PC-9 (cell line): ENCODE measurements at regions not wholly inside any gene's neighbourhood (a gene's known extent, or its start where the extent isn't known, plus 50 kb on each side); places are given as distances from the start of the nearest gene placed in this dataset.

Experiments used
- BruUV-seq: library from RNA; stranded (reverse); fragments of 400-500 nt; replicated peaks from 2 replicates; lab custom pipeline; 2021; lab: Mats Ljungman, UMichigan
- CTCF ChIA-PET: fragments of 300-600 bp; sonication (Branson Sonifier 250); formaldehyde crosslinking; loops from one replicate; lab custom pipeline; 2022; ENCODE audit warnings: antibody characterized with exemption; lab: Charles Lee
- POLR2A ChIA-PET: fragments of 300-600 bp; sonication (Branson Sonifier 250); formaldehyde crosslinking; loops from one replicate; lab custom pipeline; 2022; ENCODE audit warnings: antibody characterized with exemption; ENCODE audit not compliant: unreplicated experiment; lab: Charles Lee
- DNase-seq, 2 experiments: peaks; one replicate each; pipeline versions ENCODE4 v3.0.0 to v3.0.0-alpha.2; 2015 to 2022; ENCODE audit warnings: mixed read lengths in 1 of 2
- H2AFZ ChIP-seq: fragments of 200-600 bp; sonication (generic); 2 replicates; pipeline ENCODE4 v1.8.1; 2017; ENCODE audit warnings: antibody characterized with exemption
- H3F3A ChIP-seq: fragments of 200-600 bp; sonication (generic); 2 replicates; pipeline ENCODE4 v1.8.1; 2017; ENCODE audit warnings: antibody characterized with exemption, mild to moderate bottlenecking, low read depth; ENCODE audit not compliant: insufficient read depth
- H3K27ac ChIP-seq: fragments of 200-600 bp; sonication (generic); 2 replicates; pipeline ENCODE4 v1.6.1; 2016; ENCODE audit warnings: mixed run types
- H3K27me3 ChIP-seq: fragments of 200-600 bp; sonication (generic); 2 replicates; pipeline ENCODE4 v1.6.1; 2016; ENCODE audit warnings: low read depth, mixed run types; ENCODE audit not compliant: insufficient read depth
- H3K36me3 ChIP-seq: fragments of 200-600 bp; sonication (generic); 2 replicates; pipeline ENCODE4 v1.6.1; 2016; ENCODE audit warnings: low read depth, mixed run types
- H3K4me1 ChIP-seq: fragments of 200-600 bp; sonication (generic); replicated peaks from 2 replicates; pipeline ENCODE4 v1.6.1; 2016; ENCODE audit warnings: mixed run types; ENCODE audit not compliant: insufficient read depth
- H3K4me2 ChIP-seq: fragments of 200-600 bp; sonication (generic); 2 replicates; pipeline ENCODE4 v1.6.1; 2017; ENCODE audit warnings: mixed run types
- H3K4me3 ChIP-seq: fragments of 200-600 bp; sonication (generic); 2 replicates; pipeline ENCODE4 v1.6.1; 2016; ENCODE audit warnings: mixed run types
- H3K79me2 ChIP-seq: fragments of 200-600 bp; sonication (generic); 2 replicates; pipeline ENCODE4 v1.6.1; 2017; ENCODE audit warnings: low read depth, mixed run types
- H3K9me2 ChIP-seq: fragments of 200-600 bp; sonication (generic); 2 replicates; pipeline ENCODE4 v1.8.1; 2017; ENCODE audit warnings: mild to moderate bottlenecking; ENCODE audit not compliant: insufficient read depth
- H3K9me3 ChIP-seq: fragments of 200-600 bp; sonication (generic); 2 replicates; pipeline ENCODE4 v1.8.1; 2016; ENCODE audit warnings: low read depth; ENCODE audit not compliant: insufficient read depth
- H4K20me1 ChIP-seq: fragments of 200-600 bp; sonication (generic); 2 replicates; pipeline ENCODE4 v1.8.1; 2017; ENCODE audit not compliant: insufficient read depth
- CTCF ChIP-seq: fragments of 200-600 bp; sonication (generic); conservative IDR thresholded peaks from 2 replicates; pipeline ENCODE4 v1.6.1; 2017; ENCODE audit warnings: mixed run types, antibody characterized with exemption, mild to moderate bottlenecking, moderate library complexity
- EZH2 ChIP-seq: fragments of 200-600 bp; sonication (generic); IDR thresholded peaks from 2 replicates; pipeline ENCODE4 v1.8.0; 2017; ENCODE audit warnings: antibody characterized with exemption, low read depth
- intact Hi-C: fragments of 100-400 bp; cut with micrococcal nuclease; formaldehyde crosslinking; loops from one replicate; pipeline ENCODE4 v1.10.0; 2022; ENCODE audit not compliant: unreplicated experiment

- Histone ChIP-seq H2AFZ (no peak overlapping the region), H3K4me2 (no peak overlapping the region), H3K4me1 (peaks cover 1% of the 10 kb centered on the region; the same call in 1 of the 2 replicates), H3K27ac (no peak overlapping the region), H3F3A (no peaks in the 10 kb centered on the region), H3K36me3 (no peaks in the 10 kb centered on the region), H3K9me3 (peaks cover 12% of the 10 kb centered on the region), H3K79me2 (no peaks in the 10 kb centered on the region), H4K20me1 (no peaks in the 10 kb centered on the region), H3K27me3 (no peaks in the 10 kb centered on the region), H3K9me2 (no peaks in the 10 kb centered on the region), H3K4me3 (no peak overlapping the region)
- ChIA-PET CTCF (no interaction called here), POLR2A (no interaction called here)
- intact Hi-C loops: no loop called here
- TF ChIP-seq EZH2 (no peak), CTCF (no peak)
- BruUV-seq: no TSS peak
- no peak for DNase-seq
Measured at GRCh38 chr12:102625819-102626218, 145.5 kb upstream of the IGF1 start.

DNA sequence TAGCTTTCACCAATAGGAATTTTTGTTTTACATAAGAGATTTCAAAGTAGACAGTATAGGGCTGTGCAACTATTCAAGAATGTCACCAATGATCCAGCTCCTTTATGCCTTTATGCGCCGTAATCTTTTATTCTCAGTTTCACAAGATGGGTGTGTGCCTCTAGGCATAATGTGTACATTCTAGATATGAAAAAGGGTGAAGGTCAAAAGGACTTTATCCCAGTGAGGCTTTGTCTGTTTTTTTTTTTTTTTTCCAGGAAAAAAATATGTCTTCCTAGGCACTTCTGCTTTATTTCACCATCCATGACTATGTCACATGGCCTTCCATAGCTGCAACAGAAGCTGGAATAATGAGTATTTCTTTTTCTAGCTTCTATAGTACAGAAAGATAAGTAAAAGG, 142.3 kb upstream of the IGF1 start:
- BruUV-seq: no TSS peak
- no peak for DNase-seq
- CTCF ChIA-PET: no interaction called here
- intact Hi-C loops: no loop called here
- no peaks in the 10 kb centered on the region for H3F3A ChIP-seq
- H3K27me3 ChIP-seq: no peaks in the 10 kb centered on the region
- H3K79me2 ChIP-seq: no peaks in the 10 kb centered on the region
- H3K9me3 ChIP-seq: peaks cover 2% of the 10 kb centered on the region; the same call in 1 of the 2 replicates
- H3K4me1 ChIP-seq: no peaks in the 10 kb centered on the region
- H3K4me3 ChIP-seq: no peak overlapping the region
- no peaks in the 10 kb centered on the region for H3K36me3 ChIP-seq
- POLR2A ChIA-PET: no interaction called here
- no peak overlapping the region for H3K27ac ChIP-seq
- no peaks in the 10 kb centered on the region for H4K20me1 ChIP-seq
- H3K9me2 ChIP-seq: no peaks in the 10 kb centered on the region
- no peak for TF ChIP-seq CTCF
- TF ChIP-seq EZH2: no peak
- no peak overlapping the region for H3K4me2 ChIP-seq
- no peak overlapping the region for H2AFZ ChIP-seq

DNA sequence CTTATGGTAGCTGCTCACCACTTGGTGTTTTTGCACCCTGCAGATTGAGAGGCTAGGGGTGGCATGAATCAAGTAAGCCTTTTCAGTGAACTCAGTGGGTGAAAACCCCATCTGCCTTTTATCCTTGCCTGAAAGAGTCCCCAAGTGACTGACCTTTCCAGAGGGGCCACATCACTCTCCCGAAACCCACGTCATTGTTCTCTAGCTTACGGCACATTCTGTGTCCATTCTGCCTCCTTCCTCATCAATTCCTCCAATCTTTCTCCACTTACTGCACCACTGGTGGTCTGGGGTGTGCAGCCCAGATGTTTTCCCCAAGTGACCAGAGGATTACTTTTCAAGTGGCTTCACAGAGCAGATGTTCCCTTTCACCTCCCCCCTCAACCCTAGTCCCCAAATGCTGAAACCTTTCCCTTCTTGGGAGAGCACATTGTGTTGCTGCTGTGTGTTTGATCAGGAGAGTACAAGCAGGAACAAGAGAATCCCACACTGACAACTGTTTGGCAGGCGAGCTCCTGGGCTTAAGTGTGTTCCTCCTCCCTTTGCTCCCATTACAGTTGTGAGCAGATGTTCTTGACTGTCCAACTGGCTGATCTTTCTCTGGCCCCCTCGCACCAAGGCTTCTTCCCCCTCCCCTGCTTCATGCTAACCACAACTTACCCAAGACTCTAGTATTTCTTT, 138.0 kb upstream of the IGF1 start:
- intact Hi-C loops: no loop called here
- no peaks in the 10 kb centered on the region for H3K9me2 ChIP-seq
- H3K4me3 ChIP-seq: no peak overlapping the region
- no peaks in the 10 kb centered on the region for H4K20me1 ChIP-seq
- no peak overlapping the region for H2AFZ ChIP-seq
- BruUV-seq: no TSS peak
- H3K36me3 ChIP-seq: no peaks in the 10 kb centered on the region
- no peaks in the 10 kb centered on the region for H3K27me3 ChIP-seq
- ChIA-PET POLR2A (no interaction called here), CTCF (no interaction called here)
- no peak overlapping the region for H3K4me2 ChIP-seq
- no peaks in the 10 kb centered on the region for H3K9me3 ChIP-seq
- no peak overlapping the region for H3K27ac ChIP-seq
- DNase-seq: no peak
- no peaks in the 10 kb centered on the region for H3K4me1 ChIP-seq
- no peaks in the 10 kb centered on the region for H3F3A ChIP-seq
- TF ChIP-seq EZH2 (no peak), CTCF (no peak)
- H3K79me2 ChIP-seq: no peaks in the 10 kb centered on the region
